Omental fat pad (tissue), 3 donors: ENCODE measurements at regions not wholly inside any gene's neighbourhood (a gene's known extent, or its start where the extent isn't known, plus 50 kb on each side); places are given as distances from the start of the nearest gene placed in this dataset.

Source experiments
- ATAC-seq: fragments of 150-250 bp; one replicate; pipeline ENCODE4 v1.9.1; 2016; ENCODE audit warnings: mild to moderate bottlenecking, moderate library complexity; ENCODE audit not compliant: low FRiP score
- DNase-seq: peaks from one replicate; pipeline ENCODE4 v3.0.0-alpha.2; 2019; ENCODE audit warnings: low spot score
- CTCF ChIP-seq, 3 donors: fragments of 450-650 bp; IDR thresholded peaks; one replicate each; pipeline ENCODE4 v1.5.1; 2016 to 2017; ENCODE audit warnings: antibody characterized with exemption in 3 of 3, mild to moderate bottlenecking in 3 of 3, moderate library complexity in 2 of 3

- ATAC-seq (no peak), DNase-seq (no peak)
- no peak for TF ChIP-seq CTCF (IDR thresholded peaks at IDR 0.05)
Observed at GRCh38 chr21:16707274-16707673, 805.6 kb upstream of the CXADR start.

GRCh38 chr21:16708101-16708835, 804.6 kb upstream of the CXADR start:
- ATAC-seq (no peak), DNase-seq (no peak)
- no peak for TF ChIP-seq CTCF (IDR thresholded peaks at IDR 0.05)

GRCh38 chr21:16709866-16710550, 802.8 kb upstream of the CXADR start:
- no peak for ATAC-seq
- no peak for DNase-seq
- TF ChIP-seq CTCF (IDR thresholded peaks at IDR 0.05), result no peak

- no peak for TF ChIP-seq CTCF (IDR thresholded peaks at IDR 0.05)
- DNase-seq (no peak), ATAC-seq (no peak)
Observed at GRCh38 chr21:16711757-16712156, 801.1 kb upstream of the CXADR start.

DNA sequence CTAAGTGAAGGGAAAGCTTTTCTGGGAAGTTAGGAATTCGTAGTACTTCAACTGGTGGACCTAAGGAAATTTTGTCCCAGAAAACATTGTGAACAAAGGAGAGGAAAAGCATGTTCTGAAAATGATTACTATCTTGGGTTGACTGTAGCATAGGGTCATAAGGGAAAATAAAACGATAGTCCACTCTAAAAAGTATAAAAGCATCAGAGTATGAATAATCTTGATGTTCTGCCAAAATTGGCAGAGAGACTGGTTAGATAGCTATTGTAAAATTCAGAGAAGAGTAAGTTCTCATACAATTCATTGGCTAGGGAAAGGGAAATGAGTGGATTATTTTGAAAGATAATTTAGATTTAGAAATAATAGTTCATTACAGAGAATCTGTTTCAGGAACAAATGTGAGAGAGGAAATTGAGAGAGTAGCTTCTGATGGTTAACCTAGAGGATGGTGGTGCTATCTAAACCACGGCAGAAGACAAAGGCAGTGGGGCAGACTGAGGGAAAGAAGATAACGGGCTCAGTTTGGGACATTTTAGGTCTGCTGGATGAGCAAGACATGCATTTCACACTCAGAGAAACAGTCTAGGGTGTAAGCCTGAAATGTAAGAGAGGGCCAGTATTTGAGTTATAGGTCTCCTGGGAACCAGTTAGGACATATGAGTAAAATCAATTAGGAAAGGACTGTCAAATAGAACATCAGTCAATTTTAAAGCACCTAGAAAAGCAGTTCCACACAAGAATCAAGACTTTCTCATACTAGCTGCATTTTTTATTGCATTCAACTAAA, 799.3 kb upstream of the CXADR start:
- no peak for ATAC-seq
- TF ChIP-seq CTCF (IDR thresholded peaks at IDR 0.05), result no peak

DNA sequence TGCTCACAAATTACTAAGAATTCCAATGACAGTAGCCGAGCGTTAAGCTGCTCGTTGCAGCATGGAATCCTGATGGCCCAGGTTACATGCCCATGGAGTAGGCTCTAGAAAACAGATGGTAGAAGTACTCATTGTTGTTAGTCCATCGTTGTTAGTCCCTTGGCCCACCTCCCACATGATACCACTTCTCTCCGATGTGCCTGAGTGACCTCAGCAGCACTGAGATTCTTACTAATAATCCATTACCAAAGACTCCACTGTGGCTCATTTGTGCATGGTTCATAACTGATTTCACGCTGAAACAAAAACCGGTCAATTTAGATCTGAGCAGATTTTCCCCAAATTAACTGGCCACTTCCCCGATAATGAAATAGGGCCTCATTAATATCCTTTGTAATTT, 772.3 kb upstream of the CXADR start:
- DNase-seq, result no peak
- no peak for ATAC-seq
- TF ChIP-seq CTCF (IDR thresholded peaks at IDR 0.05), result no peak

More for the DNA sequence above, 799.3 kb upstream of the CXADR start:
- DNase-seq, result no peak
